AML-193 (cell line): ENCODE measurements at regions not wholly inside any gene's neighbourhood (a gene's known extent, or its start where the extent isn't known, plus 50 kb on each side); places are given as distances from the start of the nearest gene placed in this dataset.
"Not testable (repeated sequence)": the region's sequence is repeated elsewhere in the genome, so short reads cannot be mapped to it uniquely, and the experiment has no call there.

Source experiments
- DNase-seq, 2 experiments: peaks; one replicate each; lab custom pipeline; 2025; lab: John Stamatoyannopoulos, UW

GRCh38 chr7:82566752-82567151 lies 123.2 kb upstream of the CACNA2D1 start:
- no peak for DNase-seq

DNA sequence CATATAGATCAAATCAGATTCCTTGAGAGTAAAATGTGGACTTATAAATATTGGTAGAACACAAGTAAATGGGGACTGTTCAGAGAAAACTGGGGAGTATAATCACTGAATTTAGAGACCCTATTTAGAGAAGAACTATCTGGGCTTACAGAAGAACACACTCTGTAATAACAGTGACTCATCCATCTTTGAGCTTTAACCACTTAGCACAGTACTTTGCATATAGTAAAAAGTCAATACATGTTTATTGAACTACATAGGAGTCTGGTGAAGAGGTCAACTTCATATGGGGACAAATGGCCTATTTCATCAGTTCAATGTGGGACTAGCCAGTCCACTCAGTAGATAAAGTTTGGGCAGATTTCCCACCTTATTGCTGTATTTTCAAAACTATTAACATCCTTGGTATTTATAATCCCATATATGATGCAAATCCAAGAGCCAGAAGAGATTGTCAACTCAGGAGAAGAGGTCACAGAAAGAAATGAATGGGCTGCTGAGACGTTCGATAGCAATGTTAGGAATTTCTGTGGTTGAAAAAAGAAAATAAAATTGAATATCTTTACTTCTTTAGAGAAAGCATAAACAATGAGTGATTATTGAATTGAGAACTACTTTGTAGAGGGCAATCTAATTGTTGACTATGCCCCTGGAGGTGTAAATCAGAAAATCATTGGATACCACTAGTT lies 119.3 kb upstream of the CACNA2D1 start:
- DNase-seq = no peak

- DNase-seq = no peak
These were observed 115.7 kb upstream of the CACNA2D1 start for GRCh38 chr7:82559193-82559805.

DNA sequence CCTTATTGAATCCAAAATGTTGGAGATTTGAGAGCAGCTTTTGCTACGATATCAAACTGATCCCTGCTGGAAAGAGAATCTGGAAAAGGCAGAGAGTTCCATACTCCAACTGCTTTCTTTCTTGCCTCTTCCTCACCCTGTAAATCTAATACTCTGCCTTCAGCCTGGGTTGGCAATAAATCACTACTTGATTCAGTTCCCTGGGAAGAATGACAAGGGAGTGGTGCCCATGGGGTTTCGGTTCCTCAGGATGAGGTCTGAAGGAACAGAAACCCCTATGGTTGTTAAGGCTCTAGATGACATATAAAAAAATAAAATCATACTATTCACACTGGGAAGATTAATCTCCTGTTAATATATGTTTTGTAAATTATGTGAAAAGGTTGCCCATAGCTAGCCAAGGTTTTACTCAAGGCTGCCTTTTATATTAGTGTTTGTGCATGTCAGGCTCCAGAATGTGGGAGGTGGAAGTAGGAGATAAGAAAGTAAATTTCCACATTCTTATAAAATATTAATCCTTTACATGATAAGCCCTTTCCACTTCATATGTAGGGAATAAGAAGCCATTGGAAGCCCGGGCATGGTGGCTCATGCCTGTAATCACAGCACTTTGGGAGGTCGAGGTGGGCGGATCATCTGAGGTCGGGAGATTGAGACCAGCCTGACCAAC lies 106.2 kb upstream of the CACNA2D1 start:
- no peak for DNase-seq

- no peak for DNase-seq
These were observed 104.6 kb upstream of the CACNA2D1 start for GRCh38 chr7:82548141-82548688.

- no peak for DNase-seq
These were observed 99.1 kb upstream of the CACNA2D1 start for GRCh38 chr7:82542665-82543064.

- no peak for DNase-seq
These were observed 96.4 kb upstream of the CACNA2D1 start for GRCh38 chr7:82539969-82540368.

GRCh38 chr7:82534684-82535083 lies 91.1 kb upstream of the CACNA2D1 start:
- no peak for DNase-seq

- DNase-seq = peak in 1 of 2 experiments; percentile 3
These were observed 86.8 kb upstream of the CACNA2D1 start for GRCh38 chr7:82530361-82530760.

DNA sequence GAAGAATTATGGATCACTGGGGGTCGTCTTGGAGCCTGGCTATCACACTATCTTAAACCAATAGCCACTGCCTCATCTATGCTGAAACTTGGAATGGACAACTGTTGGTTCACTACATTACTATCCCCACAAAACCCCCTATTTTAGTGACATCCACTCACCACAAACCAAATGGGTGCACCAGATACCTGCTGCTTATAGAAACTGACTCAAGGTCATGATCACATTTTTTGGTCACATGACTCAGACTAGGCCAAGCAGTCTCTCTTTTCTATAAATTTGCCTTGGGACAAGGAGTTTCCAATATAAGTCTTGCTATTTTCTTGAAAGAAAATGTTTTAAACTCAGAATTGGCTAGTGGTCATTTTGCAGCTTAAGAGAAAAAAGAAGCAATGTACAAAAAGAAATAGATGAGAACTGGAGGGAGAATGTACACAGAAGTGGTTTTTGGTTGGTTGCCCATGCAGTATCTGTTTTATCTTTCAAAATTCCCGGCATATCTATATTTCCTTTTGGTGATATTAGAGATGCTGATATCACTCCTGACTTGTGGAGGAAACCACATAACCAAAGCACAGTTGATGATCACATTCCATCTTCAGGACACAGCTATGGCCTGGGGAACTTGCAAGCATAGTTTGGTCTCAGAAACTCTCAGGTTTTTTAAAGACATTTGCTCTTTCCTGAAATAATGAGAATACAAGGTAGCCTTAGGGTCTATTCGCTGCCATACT lies 85.2 kb upstream of the CACNA2D1 start:
- DNase-seq = no peak

DNA sequence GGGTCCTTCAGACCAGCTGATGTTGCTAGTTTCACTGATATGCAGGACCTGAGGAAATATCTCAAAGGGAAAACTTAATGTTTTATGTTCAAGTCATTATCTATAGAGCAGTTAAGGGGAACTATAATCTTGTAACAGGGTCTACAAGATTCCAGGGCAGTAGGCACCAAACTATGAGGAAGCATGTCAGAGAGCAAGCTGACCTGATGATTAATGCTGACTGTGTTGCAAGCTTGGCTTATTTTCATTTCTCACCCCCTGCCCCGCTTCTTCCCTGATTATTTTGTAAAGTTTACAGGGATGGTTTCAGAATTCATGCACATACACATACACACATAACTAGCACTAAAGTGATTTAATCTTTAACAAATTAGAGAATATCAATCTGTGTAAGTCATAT lies 84.3 kb upstream of the CACNA2D1 start:
- no peak for DNase-seq

DNA sequence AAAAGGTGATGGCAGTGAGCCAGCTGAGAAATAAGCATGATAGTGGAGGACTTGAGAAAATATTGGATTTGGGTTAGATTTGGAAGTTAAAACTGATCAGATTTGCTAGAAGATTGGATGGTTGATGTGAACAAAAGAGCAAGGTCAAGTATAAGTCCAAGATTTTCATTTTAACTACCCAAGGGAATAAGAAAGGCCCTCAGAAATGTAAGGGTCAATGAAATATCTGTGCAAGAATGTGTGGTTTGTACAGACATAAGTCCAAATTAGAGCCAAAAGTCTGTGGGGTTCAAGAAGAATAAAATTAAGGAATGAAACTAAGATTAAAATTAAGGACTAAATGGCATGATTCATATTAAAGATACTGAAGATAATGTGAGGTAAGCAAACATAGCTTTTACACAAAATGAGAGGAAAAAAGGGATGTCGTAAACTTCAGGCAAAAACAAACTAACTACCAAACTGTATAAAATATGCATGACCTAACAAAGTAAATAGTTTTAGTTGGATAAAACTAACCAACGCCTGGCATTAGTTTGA lies 78.4 kb upstream of the CACNA2D1 start:
- DNase-seq = no peak

DNA sequence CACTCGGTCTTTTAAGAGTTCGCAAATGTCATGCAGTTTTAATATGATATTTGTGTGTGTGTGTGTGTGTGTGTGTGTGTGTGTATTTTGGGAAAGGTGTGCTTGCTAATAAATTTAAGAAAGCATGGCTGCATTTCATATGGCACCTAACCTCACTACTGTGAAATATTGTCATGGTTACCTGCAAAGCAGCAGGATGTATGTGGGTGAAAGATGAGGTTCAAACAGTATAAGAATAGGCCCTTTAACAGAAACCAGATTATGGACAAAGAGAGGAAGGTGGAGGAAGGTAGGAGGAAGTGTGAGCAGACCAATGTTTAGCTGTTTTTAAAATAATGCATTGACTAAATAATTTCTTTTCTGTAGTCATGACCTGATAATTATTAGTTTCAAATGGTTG lies 73.5 kb upstream of the CACNA2D1 start:
- no peak for DNase-seq

GRCh38 chr7:82511542-82511941 lies 68.0 kb upstream of the CACNA2D1 start:
- DNase-seq = no peak

DNA sequence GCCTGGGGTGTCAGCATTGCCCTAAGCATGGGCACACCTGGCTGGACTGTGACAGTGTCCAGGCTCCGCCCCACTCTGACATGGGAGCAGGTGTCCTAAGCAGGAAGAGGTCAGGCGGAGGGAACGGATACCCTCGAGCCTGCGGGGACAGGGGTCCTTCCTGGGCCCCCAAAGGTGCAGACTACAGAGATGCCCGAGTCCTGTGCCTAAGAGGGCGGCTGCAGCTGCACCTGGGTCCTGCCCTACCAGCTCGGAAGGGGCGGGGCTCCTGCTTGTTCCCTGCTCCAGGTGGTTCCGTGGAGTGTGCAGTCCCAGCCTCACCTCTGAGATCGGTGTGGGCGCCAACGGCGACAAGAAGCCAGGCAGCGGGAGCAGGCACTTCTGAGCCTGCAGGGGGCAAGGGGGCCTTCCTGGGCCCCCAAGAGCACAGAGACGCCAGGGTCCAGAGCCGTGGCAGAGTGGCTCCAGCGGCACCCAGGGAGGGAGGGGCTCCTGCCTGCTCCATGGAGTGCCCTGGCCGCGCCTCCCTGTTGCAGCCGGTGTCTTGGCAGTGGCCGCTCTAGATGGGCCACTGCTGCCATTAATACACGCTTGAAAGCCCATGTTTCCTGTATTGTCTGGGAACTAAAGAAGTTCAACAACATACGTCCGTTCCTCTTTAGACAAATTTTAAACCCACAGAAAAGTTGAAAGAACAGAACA lies 64.5 kb upstream of the CACNA2D1 start:
- no peak for DNase-seq

- no peak for DNase-seq
These were observed 63.9 kb upstream of the CACNA2D1 start for GRCh38 chr7:82507365-82507975.

DNA sequence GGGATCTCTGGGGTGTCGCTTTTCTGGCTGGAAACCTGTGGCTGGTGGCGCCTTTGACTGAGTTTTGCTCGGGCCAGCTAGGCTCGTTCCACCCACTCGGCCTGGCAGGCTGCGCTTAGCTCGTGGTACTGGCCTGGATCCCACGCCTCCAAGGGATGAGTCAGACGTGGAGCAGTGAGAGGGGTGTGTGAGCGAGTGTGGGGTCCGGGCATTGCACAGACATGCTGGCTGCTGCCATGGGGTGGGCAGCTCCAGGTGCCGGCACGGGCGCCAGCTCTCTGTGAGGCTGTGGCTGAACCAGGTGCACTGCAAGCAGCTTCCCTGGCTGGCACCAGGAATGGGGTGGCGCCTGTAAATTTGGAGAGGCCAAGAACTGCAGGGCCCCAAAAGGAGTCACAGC lies 63.1 kb upstream of the CACNA2D1 start:
- DNase-seq = no peak

GRCh38 chr7:82506208-82506607 lies 62.6 kb upstream of the CACNA2D1 start:
- DNase-seq = no peak

- no peak for DNase-seq
These were observed 57.8 kb upstream of the CACNA2D1 start for GRCh38 chr7:82501346-82501745.

DNA sequence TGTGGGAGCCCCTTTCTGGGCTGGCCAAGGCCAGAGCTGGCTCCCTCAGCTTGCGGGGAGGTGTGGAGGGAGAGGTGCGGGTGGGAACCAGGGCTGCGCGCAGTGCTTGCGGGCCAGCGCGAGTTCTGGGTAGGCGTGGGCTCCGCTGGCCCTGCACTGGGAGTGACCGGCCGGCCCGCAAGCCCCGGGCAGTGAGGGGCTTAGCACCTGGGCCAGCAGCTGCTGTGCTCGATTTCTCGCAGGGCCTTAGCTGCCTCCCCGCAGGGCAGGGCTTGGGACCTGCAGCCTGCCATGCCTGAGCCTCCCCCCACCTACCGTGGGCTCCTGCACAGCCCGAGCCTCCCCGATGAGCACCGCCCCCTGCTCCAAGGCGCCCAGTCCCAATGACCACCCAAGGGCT lies 56.0 kb upstream of the CACNA2D1 start:
- not testable (repeated sequence) for DNase-seq

DNA sequence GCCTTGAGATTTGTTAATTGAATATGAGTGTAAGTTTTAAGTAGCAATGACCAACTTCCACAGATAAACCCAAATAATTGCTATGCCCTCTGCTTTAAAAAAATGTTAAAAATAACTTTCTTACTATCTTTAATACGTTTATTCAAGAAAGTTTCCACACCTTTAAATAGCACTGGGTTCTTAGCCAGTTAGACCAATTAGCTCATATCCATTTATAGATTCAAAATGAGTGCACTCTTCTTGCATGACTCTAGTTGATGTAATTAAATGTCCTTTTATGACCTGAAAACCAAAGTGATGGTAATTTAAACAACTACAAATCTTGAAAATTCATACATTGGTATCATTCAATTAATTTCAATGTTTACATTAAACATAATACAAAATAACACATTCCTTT lies 50.8 kb upstream of the CACNA2D1 start:
- no peak for DNase-seq
